ENCODE measurements at regions not wholly inside any gene's neighbourhood (a gene's known extent, or its start where the extent isn't known, plus 50 kb on each side); places are given as distances from the start of the nearest gene placed in this dataset.

GRCh38 chr5:167864801-167865200 lies 426.6 kb upstream of the WWC1 start:
- no peak overlapping the region for H3K27ac ChIP-seq (ENCODE audit: low read length)
- H3K27me3 ChIP-seq (ENCODE audit: control insufficient read depth, insufficient read depth, low read length), result no peaks in the 10 kb centered on the region
- H3K4me3 ChIP-seq (ENCODE audit: low read length), result no peak overlapping the region
- no peaks in the 10 kb centered on the region for H3K36me3 ChIP-seq (ENCODE audit: control insufficient read depth, insufficient read depth, low read length)
- no peaks in the 10 kb centered on the region for H3K4me1 ChIP-seq (ENCODE audit: control insufficient read depth, insufficient read depth, low read length)
- H3K9me3 ChIP-seq (ENCODE audit: control insufficient read depth, insufficient read depth, low read length), result no peaks in the 10 kb centered on the region
- WGBS (ENCODE audit: insufficient coverage, insufficient read length), result no CpG with 5 or more reads among the region's 6 CpGs
- DNase-seq (ENCODE audit: low read depth, low spot score), result no peak

- H3K27ac ChIP-seq (ENCODE audit: low read length), result no peak overlapping the region
- no peaks in the 10 kb centered on the region for H3K27me3 ChIP-seq (ENCODE audit: control insufficient read depth, insufficient read depth, low read length)
- no CpG with 5 or more reads among the region's 3 CpGs for WGBS (ENCODE audit: insufficient coverage, insufficient read length)
- H3K36me3 ChIP-seq (ENCODE audit: control insufficient read depth, insufficient read depth, low read length), result no peaks in the 10 kb centered on the region
- no peak overlapping the region for H3K4me3 ChIP-seq (ENCODE audit: low read length)
- H3K9me3 ChIP-seq (ENCODE audit: control insufficient read depth, insufficient read depth, low read length), result no peaks in the 10 kb centered on the region
- no peaks in the 10 kb centered on the region for H3K4me1 ChIP-seq (ENCODE audit: control insufficient read depth, insufficient read depth, low read length)
- DNase-seq (ENCODE audit: low read depth, low spot score), result no peak
These were observed 424.6 kb upstream of the WWC1 start for GRCh38 chr5:167866797-167867196.

- no CpG with 5 or more reads among the region's 5 CpGs for WGBS (ENCODE audit: insufficient coverage, insufficient read length)
- no peak overlapping the region for H3K27ac ChIP-seq (ENCODE audit: low read length)
- H3K27me3 ChIP-seq (ENCODE audit: control insufficient read depth, insufficient read depth, low read length), result no peaks in the 10 kb centered on the region
- no peaks in the 10 kb centered on the region for H3K36me3 ChIP-seq (ENCODE audit: control insufficient read depth, insufficient read depth, low read length)
- DNase-seq (ENCODE audit: low read depth, low spot score), result no peak
- H3K9me3 ChIP-seq (ENCODE audit: control insufficient read depth, insufficient read depth, low read length), result no peaks in the 10 kb centered on the region
- no peak overlapping the region for H3K4me3 ChIP-seq (ENCODE audit: low read length)
- H3K4me1 ChIP-seq (ENCODE audit: control insufficient read depth, insufficient read depth, low read length), result no peaks in the 10 kb centered on the region
These were observed 424.2 kb upstream of the WWC1 start for GRCh38 chr5:167867281-167867680.

- no peaks in the 10 kb centered on the region for H3K4me1 ChIP-seq (ENCODE audit: control insufficient read depth, insufficient read depth, low read length)
- no peak for DNase-seq (ENCODE audit: low read depth, low spot score)
- no peaks in the 10 kb centered on the region for H3K27me3 ChIP-seq (ENCODE audit: control insufficient read depth, insufficient read depth, low read length)
- no peaks in the 10 kb centered on the region for H3K9me3 ChIP-seq (ENCODE audit: control insufficient read depth, insufficient read depth, low read length)
- no peaks in the 10 kb centered on the region for H3K36me3 ChIP-seq (ENCODE audit: control insufficient read depth, insufficient read depth, low read length)
- no CpG with 5 or more reads among the region's 3 CpGs for WGBS (ENCODE audit: insufficient coverage, insufficient read length)
- H3K27ac ChIP-seq (ENCODE audit: low read length), result no peak overlapping the region
- no peak overlapping the region for H3K4me3 ChIP-seq (ENCODE audit: low read length)
These were observed 422.3 kb upstream of the WWC1 start for GRCh38 chr5:167869125-167869524.

- H3K36me3 ChIP-seq (ENCODE audit: control insufficient read depth, insufficient read depth, low read length), result no peaks in the 10 kb centered on the region
- no peak overlapping the region for H3K4me3 ChIP-seq (ENCODE audit: low read length)
- no peaks in the 10 kb centered on the region for H3K9me3 ChIP-seq (ENCODE audit: control insufficient read depth, insufficient read depth, low read length)
- H3K27ac ChIP-seq (ENCODE audit: low read length), result no peak overlapping the region
- H3K4me1 ChIP-seq (ENCODE audit: control insufficient read depth, insufficient read depth, low read length), result no peaks in the 10 kb centered on the region
- H3K27me3 ChIP-seq (ENCODE audit: control insufficient read depth, insufficient read depth, low read length), result no peaks in the 10 kb centered on the region
- DNase-seq (ENCODE audit: low read depth, low spot score), result no peak
These were observed 421.4 kb upstream of the WWC1 start for GRCh38 chr5:167870055-167870454.

- H3K9me3 ChIP-seq (ENCODE audit: control insufficient read depth, insufficient read depth, low read length), result no peaks in the 10 kb centered on the region
- H3K4me3 ChIP-seq (ENCODE audit: low read length), result no peak overlapping the region
- no peak for DNase-seq (ENCODE audit: low read depth, low spot score)
- WGBS (ENCODE audit: insufficient coverage, insufficient read length), result no CpG with 5 or more reads among the region's 2 CpGs
- no peaks in the 10 kb centered on the region for H3K36me3 ChIP-seq (ENCODE audit: control insufficient read depth, insufficient read depth, low read length)
- H3K27ac ChIP-seq (ENCODE audit: low read length), result no peak overlapping the region
- no peaks in the 10 kb centered on the region for H3K4me1 ChIP-seq (ENCODE audit: control insufficient read depth, insufficient read depth, low read length)
- no peaks in the 10 kb centered on the region for H3K27me3 ChIP-seq (ENCODE audit: control insufficient read depth, insufficient read depth, low read length)
These were observed 420.4 kb upstream of the WWC1 start for GRCh38 chr5:167871091-167871490.

GRCh38 chr5:167872791-167873190 lies 418.7 kb upstream of the WWC1 start:
- Histone ChIP-seq H3K4me1 (ENCODE audit: control insufficient read depth, insufficient read depth, low read length) (no peaks in the 10 kb centered on the region), H3K4me3 (ENCODE audit: low read length) (no peak overlapping the region), H3K27ac (ENCODE audit: low read length) (no peak overlapping the region), H3K27me3 (ENCODE audit: control insufficient read depth, insufficient read depth, low read length) (no peaks in the 10 kb centered on the region), H3K36me3 (ENCODE audit: control insufficient read depth, insufficient read depth, low read length) (no peaks in the 10 kb centered on the region), H3K9me3 (ENCODE audit: control insufficient read depth, insufficient read depth, low read length) (no peaks in the 10 kb centered on the region)
- WGBS (ENCODE audit: insufficient coverage, insufficient read length), result no CpG with 5 or more reads among the region's 2 CpGs
- DNase-seq (ENCODE audit: low read depth, low spot score), result no peak

GRCh38 chr5:167877114-167877722 lies 414.2 kb upstream of the WWC1 start:
- DNase-seq (ENCODE audit: low read depth, low spot score), result no peak
- Histone ChIP-seq H3K4me1 (ENCODE audit: control insufficient read depth, insufficient read depth, low read length) (no peaks in the 10 kb centered on the region), H3K27ac (ENCODE audit: low read length) (no peak overlapping the region), H3K36me3 (ENCODE audit: control insufficient read depth, insufficient read depth, low read length) (no peaks in the 10 kb centered on the region), H3K27me3 (ENCODE audit: control insufficient read depth, insufficient read depth, low read length) (no peaks in the 10 kb centered on the region), H3K9me3 (ENCODE audit: control insufficient read depth, insufficient read depth, low read length) (no peaks in the 10 kb centered on the region), H3K4me3 (ENCODE audit: low read length) (no peak overlapping the region)
- WGBS (ENCODE audit: insufficient coverage, insufficient read length), result no CpG with 5 or more reads among the region's 5 CpGs

GRCh38 chr5:167877924-167878323 lies 413.5 kb upstream of the WWC1 start:
- Histone ChIP-seq H3K4me1 (ENCODE audit: control insufficient read depth, insufficient read depth, low read length) (no peaks in the 10 kb centered on the region), H3K4me3 (ENCODE audit: low read length) (no peak overlapping the region), H3K36me3 (ENCODE audit: control insufficient read depth, insufficient read depth, low read length) (no peaks in the 10 kb centered on the region), H3K9me3 (ENCODE audit: control insufficient read depth, insufficient read depth, low read length) (no peaks in the 10 kb centered on the region), H3K27me3 (ENCODE audit: control insufficient read depth, insufficient read depth, low read length) (no peaks in the 10 kb centered on the region), H3K27ac (ENCODE audit: low read length) (no peak overlapping the region)
- DNase-seq (ENCODE audit: low read depth, low spot score), result no peak
- WGBS (ENCODE audit: insufficient coverage, insufficient read length), result no CpG with 5 or more reads among the region's 1 CpG

GRCh38 chr5:167880420-167880819 lies 411.0 kb upstream of the WWC1 start:
- Histone ChIP-seq H3K4me1 (ENCODE audit: control insufficient read depth, insufficient read depth, low read length) (no peaks in the 10 kb centered on the region), H3K9me3 (ENCODE audit: control insufficient read depth, insufficient read depth, low read length) (no peaks in the 10 kb centered on the region), H3K4me3 (ENCODE audit: low read length) (no peak overlapping the region), H3K36me3 (ENCODE audit: control insufficient read depth, insufficient read depth, low read length) (no peaks in the 10 kb centered on the region), H3K27me3 (ENCODE audit: control insufficient read depth, insufficient read depth, low read length) (no peaks in the 10 kb centered on the region), H3K27ac (ENCODE audit: low read length) (no peak overlapping the region)
- WGBS (ENCODE audit: insufficient coverage, insufficient read length), result no CpG with 5 or more reads among the region's 1 CpG
- DNase-seq (ENCODE audit: low read depth, low spot score), result no peak

GRCh38 chr5:167881041-167881440 lies 410.4 kb upstream of the WWC1 start:
- Histone ChIP-seq H3K4me3 (ENCODE audit: low read length) (no peak overlapping the region), H3K36me3 (ENCODE audit: control insufficient read depth, insufficient read depth, low read length) (no peaks in the 10 kb centered on the region), H3K4me1 (ENCODE audit: control insufficient read depth, insufficient read depth, low read length) (no peaks in the 10 kb centered on the region), H3K9me3 (ENCODE audit: control insufficient read depth, insufficient read depth, low read length) (no peaks in the 10 kb centered on the region), H3K27me3 (ENCODE audit: control insufficient read depth, insufficient read depth, low read length) (no peaks in the 10 kb centered on the region), H3K27ac (ENCODE audit: low read length) (no peak overlapping the region)
- no peak for DNase-seq (ENCODE audit: low read depth, low spot score)
- no CpG with 5 or more reads among the region's 1 CpG for WGBS (ENCODE audit: insufficient coverage, insufficient read length)
